ENCODE measurements at regions not wholly inside any gene's neighbourhood (a gene's known extent, or its start where the extent isn't known, plus 50 kb on each side); places are given as distances from the start of the nearest gene placed in this dataset.

- no peaks in the 10 kb centered on the region for H3K36me3 Mint-ChIP-seq
- no peak for DNase-seq
- H3K4me3 Mint-ChIP-seq, result no peak overlapping the region
- H3K27ac Mint-ChIP-seq, result no peak overlapping the region
- H3K4me1 Mint-ChIP-seq, result no peaks in the 10 kb centered on the region
- H3K27me3 Mint-ChIP-seq, result peaks cover 25% of the 10 kb centered on the region
- no peaks in the 10 kb centered on the region for H3K9me3 Mint-ChIP-seq
These were observed 257.9 kb upstream of the IRX4 start for GRCh38 chr5:2140501-2141175.

DNA sequence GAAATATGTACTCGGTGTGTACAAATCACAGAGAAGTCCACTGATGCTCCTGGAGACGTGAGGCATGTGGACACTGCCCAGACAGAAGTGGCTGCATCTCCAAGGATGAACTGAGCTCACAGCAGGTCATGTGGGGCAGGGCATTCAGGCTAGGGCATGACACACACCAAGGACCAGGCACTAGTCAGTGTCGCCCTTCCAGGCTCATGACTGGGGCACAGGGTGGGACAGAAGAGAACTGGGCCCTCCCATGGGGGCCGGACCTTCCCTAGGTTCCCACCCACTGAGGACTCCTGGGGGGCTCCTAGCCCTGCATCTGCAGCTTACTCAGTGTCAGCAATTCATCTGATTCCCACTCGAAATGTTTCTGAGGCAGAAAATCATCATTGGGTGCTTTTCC is 256.8 kb upstream of the IRX4 start:
- Mint-ChIP-seq H3K27me3 (peaks cover 25% of the 10 kb centered on the region), H3K9me3 (no peaks in the 10 kb centered on the region), H3K4me1 (peaks cover 2% of the 10 kb centered on the region), H3K4me3 (no peak overlapping the region), H3K36me3 (no peaks in the 10 kb centered on the region), H3K27ac (no peak overlapping the region)
- DNase-seq, result no peak

GRCh38 chr5:2138896-2139295 is 256.2 kb upstream of the IRX4 start:
- Mint-ChIP-seq H3K4me1 (peaks cover 2% of the 10 kb centered on the region), H3K4me3 (no peak overlapping the region), H3K27ac (no peak overlapping the region), H3K36me3 (no peaks in the 10 kb centered on the region), H3K27me3 (peaks cover 25% of the 10 kb centered on the region), H3K9me3 (no peaks in the 10 kb centered on the region)
- no peak for DNase-seq

DNA sequence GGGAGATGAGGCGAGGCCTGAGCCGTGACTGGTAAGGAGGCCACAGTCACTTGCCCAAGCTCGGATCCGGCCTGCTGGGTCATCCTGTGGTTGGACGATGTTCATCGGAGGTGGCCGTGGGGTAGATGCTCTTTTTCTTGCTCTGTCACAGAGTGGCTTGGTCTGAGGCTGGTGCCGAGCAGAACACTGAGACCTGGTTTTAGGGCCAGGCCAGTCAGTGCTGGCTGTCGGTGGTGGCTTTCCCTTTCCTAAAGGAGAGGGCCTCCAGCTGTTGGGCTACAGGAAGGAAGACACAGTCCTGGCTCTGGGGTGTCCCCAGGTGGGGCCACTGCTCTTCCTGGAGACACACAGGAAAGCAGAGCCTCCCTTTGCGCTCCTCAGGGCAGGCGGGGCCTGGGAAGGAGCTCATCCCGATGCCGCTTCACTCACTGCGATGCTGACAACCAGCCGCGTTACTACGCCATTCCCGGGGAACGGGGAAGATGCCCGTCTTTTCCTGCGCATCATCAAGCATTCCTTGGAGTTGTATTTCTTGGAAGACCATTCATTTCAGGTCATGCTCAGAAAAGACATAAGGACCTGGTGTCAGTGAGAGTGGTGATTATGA is 254.8 kb upstream of the IRX4 start:
- H3K36me3 Mint-ChIP-seq, result no peaks in the 10 kb centered on the region
- peaks cover 25% of the 10 kb centered on the region for H3K27me3 Mint-ChIP-seq

GRCh38 chr5:2136728-2137333 is 254.1 kb upstream of the IRX4 start:
- Mint-ChIP-seq H3K27me3 (peaks cover 18% of the 10 kb centered on the region), H3K4me1 (peaks cover 2% of the 10 kb centered on the region), H3K9me3 (no peaks in the 10 kb centered on the region), H3K4me3 (no peak overlapping the region), H3K36me3 (no peaks in the 10 kb centered on the region), H3K27ac (no peak overlapping the region)
- no peak for DNase-seq

More for the DNA sequence above, 254.8 kb upstream of the IRX4 start:
- no peak overlapping the region for H3K27ac Mint-ChIP-seq
- H3K9me3 Mint-ChIP-seq, result no peaks in the 10 kb centered on the region
- DNase-seq, result no peak
- H3K4me3 Mint-ChIP-seq, result no peak overlapping the region
- peaks cover 2% of the 10 kb centered on the region for H3K4me1 Mint-ChIP-seq

DNA sequence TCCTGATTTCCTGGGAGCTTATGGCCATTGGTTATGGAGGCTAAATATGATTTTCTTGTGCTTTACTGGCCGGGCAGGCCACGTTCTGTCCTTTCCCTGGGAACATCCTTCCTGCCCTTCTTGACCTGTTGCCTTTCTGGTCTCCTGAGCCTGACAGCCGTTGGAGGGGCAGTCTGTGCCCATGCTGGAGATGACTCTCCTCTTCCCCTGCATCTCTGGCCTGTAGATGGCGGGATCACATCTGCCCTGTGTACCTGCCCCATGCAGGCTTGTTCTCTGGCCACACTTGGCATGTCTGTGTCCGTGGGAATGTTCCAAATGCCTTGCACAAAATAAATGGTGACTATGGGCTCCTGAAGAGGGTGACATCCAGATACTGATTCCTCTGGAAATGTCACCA is 253.1 kb upstream of the IRX4 start:
- H3K9me3 Mint-ChIP-seq, result no peaks in the 10 kb centered on the region
- peaks cover 11% of the 10 kb centered on the region for H3K27me3 Mint-ChIP-seq
- H3K4me3 Mint-ChIP-seq, result no peak overlapping the region
- no peak overlapping the region for H3K27ac Mint-ChIP-seq
- no peaks in the 10 kb centered on the region for H3K36me3 Mint-ChIP-seq
- no peak for DNase-seq
- peaks cover 2% of the 10 kb centered on the region for H3K4me1 Mint-ChIP-seq

DNA sequence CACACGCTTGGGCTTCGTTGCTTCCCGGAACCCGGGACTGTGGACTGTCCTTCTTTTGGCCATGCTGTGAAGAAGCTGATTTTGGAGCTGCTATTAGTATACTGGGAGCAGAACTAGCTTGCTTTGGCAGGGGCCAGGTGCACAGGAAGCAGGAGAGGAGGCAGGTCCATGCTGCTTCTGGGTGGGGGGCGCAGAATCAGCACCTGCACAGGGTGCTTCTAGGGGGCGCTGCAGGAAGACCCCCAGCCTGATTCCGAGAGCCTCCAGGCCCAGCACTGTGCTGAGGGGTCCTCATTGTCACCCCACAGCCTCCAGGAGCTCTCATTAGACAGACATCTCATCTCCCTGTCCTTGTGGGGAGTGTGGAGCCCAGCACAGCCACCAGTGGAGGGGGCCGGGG is 252.6 kb upstream of the IRX4 start:
- Mint-ChIP-seq H3K27me3 (peaks cover 7% of the 10 kb centered on the region), H3K27ac (no peak overlapping the region), H3K4me1 (peaks cover 2% of the 10 kb centered on the region), H3K36me3 (no peaks in the 10 kb centered on the region), H3K9me3 (no peaks in the 10 kb centered on the region), H3K4me3 (no peak overlapping the region)
- no peak for DNase-seq

- no peak overlapping the region for H3K4me3 Mint-ChIP-seq
- peaks cover 7% of the 10 kb centered on the region for H3K27me3 Mint-ChIP-seq
- H3K36me3 Mint-ChIP-seq, result no peaks in the 10 kb centered on the region
- H3K4me1 Mint-ChIP-seq, result peaks cover 2% of the 10 kb centered on the region
- H3K27ac Mint-ChIP-seq, result no peak overlapping the region
- no peaks in the 10 kb centered on the region for H3K9me3 Mint-ChIP-seq
- DNase-seq, result no peak
These were observed 252.0 kb upstream of the IRX4 start for GRCh38 chr5:2134543-2135292.

DNA sequence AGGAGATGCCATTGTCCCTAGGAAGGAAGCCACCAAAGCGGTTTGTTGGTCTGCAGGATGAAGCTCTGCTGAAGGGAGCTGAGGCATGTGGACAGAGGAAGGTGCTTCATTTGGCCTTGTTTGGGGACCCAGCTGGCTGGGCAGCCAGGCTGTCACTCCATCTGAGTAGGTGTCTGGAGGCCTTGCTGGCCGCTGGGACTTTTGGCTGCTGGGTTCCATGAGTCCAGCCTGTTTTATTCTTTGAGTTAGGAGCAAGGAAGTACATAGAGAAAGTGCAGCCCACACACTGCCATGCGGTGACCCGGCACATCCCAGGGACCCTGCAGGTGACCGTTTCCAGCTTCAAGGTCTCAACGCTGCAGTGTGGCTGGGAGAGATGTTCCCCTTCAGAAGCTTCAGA is 251.2 kb upstream of the IRX4 start:
- Mint-ChIP-seq H3K27me3 (peaks cover 8% of the 10 kb centered on the region), H3K4me3 (no peak overlapping the region), H3K9me3 (no peaks in the 10 kb centered on the region), H3K36me3 (no peaks in the 10 kb centered on the region), H3K27ac (no peak overlapping the region), H3K4me1 (peaks cover 2% of the 10 kb centered on the region)
- DNase-seq, result no peak

- no peaks in the 10 kb centered on the region for H3K36me3 Mint-ChIP-seq
- no peak overlapping the region for H3K4me3 Mint-ChIP-seq
- H3K9me3 Mint-ChIP-seq, result no peaks in the 10 kb centered on the region
- no peak for DNase-seq
- H3K27me3 Mint-ChIP-seq, result peaks cover 12% of the 10 kb centered on the region
- H3K27ac Mint-ChIP-seq, result no peak overlapping the region
- H3K4me1 Mint-ChIP-seq, result peaks cover 2% of the 10 kb centered on the region
These were observed 250.4 kb upstream of the IRX4 start for GRCh38 chr5:2133080-2133479.

DNA sequence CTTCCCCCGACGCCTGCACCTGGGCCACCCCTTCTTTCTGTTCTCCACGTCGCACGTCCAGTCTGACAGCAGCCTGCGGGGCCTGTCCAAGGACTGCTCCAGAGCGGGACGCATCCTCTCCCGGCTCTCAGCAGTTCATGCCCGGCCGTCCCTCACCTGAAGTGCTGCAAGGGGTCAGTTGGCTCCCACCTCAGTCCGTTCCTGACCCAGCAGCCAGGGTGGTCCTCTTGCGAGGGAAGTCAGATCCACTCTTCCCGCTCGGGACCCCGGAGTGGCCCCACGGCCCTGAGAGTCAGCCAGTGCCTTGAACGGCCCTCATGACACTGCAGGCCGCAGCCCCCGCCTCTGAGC is 249.7 kb upstream of the IRX4 start:
- H3K27me3 Mint-ChIP-seq, result peaks cover 6% of the 10 kb centered on the region

DNA sequence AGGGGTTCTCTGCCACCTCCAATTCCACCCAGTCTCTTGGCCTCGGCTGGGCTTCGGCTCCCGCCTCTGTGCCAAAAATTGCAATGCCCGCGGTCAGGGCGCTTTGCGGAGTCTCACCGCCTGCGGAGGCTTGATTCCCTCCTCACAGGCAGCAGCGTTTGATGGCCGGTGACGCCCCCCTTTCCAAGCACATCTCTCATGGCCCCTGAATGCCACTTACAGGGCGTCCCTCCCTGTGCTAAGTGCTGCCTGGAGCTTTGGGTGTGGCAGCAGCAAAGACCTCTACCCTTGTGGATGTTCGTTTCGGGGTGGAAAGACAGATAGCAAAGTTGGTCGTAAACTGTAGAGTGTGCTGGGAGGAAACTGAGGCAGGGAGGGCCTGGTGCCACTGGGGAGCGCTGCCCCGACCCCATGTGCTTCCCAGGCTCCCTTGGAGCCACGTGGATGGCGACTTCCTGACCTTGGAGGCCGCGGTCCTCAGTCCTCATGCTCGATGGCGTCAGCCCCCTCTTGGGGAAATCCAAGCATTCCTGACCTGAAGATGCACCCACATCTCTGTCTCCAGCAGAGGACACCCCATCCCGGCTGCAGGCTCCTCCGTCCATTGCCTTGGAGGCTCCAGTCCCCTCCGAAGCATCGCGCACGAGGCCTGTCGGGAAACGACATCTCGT is 249.2 kb upstream of the IRX4 start:
- Mint-ChIP-seq H3K4me1 (peaks cover 2% of the 10 kb centered on the region), H3K36me3 (no peaks in the 10 kb centered on the region), H3K27me3 (peaks cover 9% of the 10 kb centered on the region), H3K27ac (no peak overlapping the region), H3K9me3 (no peaks in the 10 kb centered on the region), H3K4me3 (no peak overlapping the region)
- DNase-seq, result no peak

More for the DNA sequence above, 249.7 kb upstream of the IRX4 start:
- Mint-ChIP-seq H3K4me3 (no peak overlapping the region), H3K27ac (no peak overlapping the region), H3K36me3 (no peaks in the 10 kb centered on the region), H3K9me3 (no peaks in the 10 kb centered on the region), H3K4me1 (peaks cover 2% of the 10 kb centered on the region)
- DNase-seq, result no peak

DNA sequence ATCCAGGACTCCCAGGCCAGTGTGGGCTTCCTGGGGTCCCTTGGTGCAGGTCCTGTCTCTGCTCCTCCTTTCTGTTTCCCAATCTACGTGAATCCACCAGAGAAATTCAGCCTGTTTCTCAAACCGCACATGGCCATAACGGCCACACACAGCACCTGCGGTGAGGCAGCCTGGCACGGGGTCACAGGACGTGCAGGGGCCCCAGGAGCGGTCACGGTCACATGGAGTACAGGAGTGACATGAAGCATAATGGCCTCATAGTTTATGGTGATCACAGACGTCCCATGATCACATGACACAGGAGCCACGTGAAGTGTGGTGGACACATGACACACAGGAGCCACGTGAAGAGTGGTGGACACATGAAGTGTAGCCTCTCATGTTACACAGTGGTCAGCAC is 248.5 kb upstream of the IRX4 start:
- Mint-ChIP-seq H3K9me3 (no peaks in the 10 kb centered on the region), H3K36me3 (no peaks in the 10 kb centered on the region), H3K27me3 (peaks cover 9% of the 10 kb centered on the region), H3K4me3 (no peak overlapping the region), H3K4me1 (peaks cover 2% of the 10 kb centered on the region), H3K27ac (no peak overlapping the region)
- no peak for DNase-seq

- Mint-ChIP-seq H3K4me3 (no peak overlapping the region), H3K27ac (no peak overlapping the region)
- no peak for DNase-seq
These were observed 247.6 kb upstream of the IRX4 start for GRCh38 chr5:2130361-2130760.

More at GRCh38 chr5:2130361-2130760, 247.6 kb upstream of the IRX4 start:
- no peaks in the 10 kb centered on the region for H3K9me3 Mint-ChIP-seq
- peaks cover 2% of the 10 kb centered on the region for H3K4me1 Mint-ChIP-seq
- no peaks in the 10 kb centered on the region for H3K36me3 Mint-ChIP-seq
- H3K27me3 Mint-ChIP-seq, result peaks cover 16% of the 10 kb centered on the region

Data from activated naive CD8-positive, alpha-beta T cell treated with anti-CD3 and anti-CD28 coated beads for 36 hours (primary cell).